Heart left ventricle (tissue), 16 donors: ENCODE measurements at regions not wholly inside any gene's neighbourhood (a gene's known extent, or its start where the extent isn't known, plus 50 kb on each side); places are given as distances from the start of the nearest gene placed in this dataset.

Experiments used
- ATAC-seq, 4 donors: fragments of 200-7000 bp; cut with Tn5 transposase; one replicate each; pipeline ENCODE4 v1.9.1; 2020 to 2022; ENCODE audit warnings: moderate library complexity in 4 of 4, mild to moderate bottlenecking in 3 of 4, moderate number of reproducible peaks in 1 of 4
- DNase-seq, 5 donors: peaks; one replicate each; pipeline ENCODE4 v3.0.0-alpha.2; 2020
- H3K27ac ChIP-seq, 12 donors: fragments of 200-600 bp; sonication (generic) in 4 of 12; one replicate each; pipeline versions ENCODE4 v1.5.0 to v1.8.0; 2016 to 2022; ENCODE audit warnings: mild to moderate bottlenecking in 2 of 12
- H3K27me3 ChIP-seq, 9 donors: fragments of 200-600 bp; sonication (generic) in 2 of 9; one replicate each; pipeline versions ENCODE4 v1.5.1 to v1.8.0; 2016 to 2022; ENCODE audit warnings: mild to moderate bottlenecking in 3 of 9
- H3K36me3 ChIP-seq, 9 donors: fragments of 200-600 bp; sonication (generic) in 2 of 9; one replicate each; pipeline versions ENCODE4 v1.5.0 to v1.8.0; 2018 to 2022; ENCODE audit warnings: mild to moderate bottlenecking in 2 of 9
- H3K4me1 ChIP-seq, 12 donors: fragments of 200-600 bp; sonication (generic) in 4 of 12; one replicate each; pipeline versions ENCODE4 v1.5.0 to v1.8.0; 2016 to 2022; ENCODE audit warnings: mild to moderate bottlenecking in 3 of 12
- H3K4me3 ChIP-seq, 12 donors: fragments of 200-600 bp; sonication (generic) in 4 of 12; one replicate each; pipeline versions ENCODE4 v1.5.0 to v1.8.0; 2017 to 2022; ENCODE audit warnings: mild to moderate bottlenecking in 9 of 12, moderate library complexity in 4 of 12
- H3K9me3 ChIP-seq, 12 donors: fragments of 200-600 bp; sonication (generic) in 4 of 12; one replicate each; pipeline versions ENCODE4 v1.5.0 to v1.8.0; 2016 to 2022; ENCODE audit warnings: mild to moderate bottlenecking in 1 of 12
- CTCF ChIP-seq, 12 donors: fragments of 200-600 bp; sonication (generic) in 4 of 12; IDR thresholded peaks; one replicate each; pipeline versions ENCODE4 v1.5.0 to v1.8.0; 2018 to 2022; ENCODE audit warnings: antibody characterized with exemption in 12 of 12, mild to moderate bottlenecking in 5 of 12
- POLR2A ChIP-seq, 2 donors: fragments of 450-650 bp; IDR thresholded peaks; one replicate each; pipeline ENCODE4 v1.6.1; 2017; ENCODE audit warnings: antibody characterized with exemption in 2 of 2, mild to moderate bottlenecking in 2 of 2, moderate library complexity in 2 of 2
- WGBS, 4 donors: extraction: QIAGEN DNeasy Blood & Tissue Kit in 2 of 4; methylation state at CpG; one replicate each; pipeline versions ENCODE4 v1.1.5 to v1.1.7; 2013 to 2018; 5-methylcytosine and 5-hydroxymethylcytosine counted together
- intact Hi-C, 10 donors: fragments of 100-400 bp; cut with DNase I; formaldehyde crosslinking; loops; one replicate each; pipeline versions ENCODE4 v1.11.1 to v1.14.2; 2022
- donor health status: ischemic (EF 13 %, LVEDD 7.1; RV severe dilation, severe dysfunction).
- donor health status: healthy with polysubstance abuse.
- donor health status: DM: no; HTN: yes; CAD: no.
- donor health status: DM: no; HTN: no; CAD: no.
- donor health status: ischemic (EF 25% LVEDD 6.9; RV normal size, moderate dysfunction).
- donor health status: ischemic (EF 25% LVEDD 5.7; RV mildly dilated, moderate dysfunction).
- donor health status: healthy.
- donor health status: DM: yes; HTN: yes; CAD: no.
- donor health status: ischemic (EF 35%, LVEDD 5.7; RV mildly dilated, moderate dysfunction).
- donor health status: nonischemic (EF 11% LVEDD 7.7; RV severe dilation, severe dysfunction).
- donor health status: DM: yes; HTN: yes; CAD: no.
- donor health status: PGD.
- donor health status: ischemic (EF 29% LVEDD 5.4; RV normal size, mild dysfunction).
- donor health status: nonischemic (EF 23%, LVEDD 6.1; RV moderate dilation, normal function).

GRCh38 chr6:112591329-112591728 lies 244.2 kb downstream of the RFPL4B start:
- no peak overlapping the region for H3K27ac ChIP-seq
- no peak for TF ChIP-seq CTCF (IDR thresholded peaks at IDR 0.05)
- no peak for TF ChIP-seq POLR2A (IDR thresholded peaks at IDR 0.05)
- DNase-seq: no peak
- no peak overlapping the region for H3K4me3 ChIP-seq
- H3K9me3 ChIP-seq: peaks cover 0 to 33% (median 4%) of the 10 kb centered on the region in 12 donors
- no peak for ATAC-seq
- intact Hi-C loops: no loop called here
- H3K27me3 ChIP-seq: no peaks in the 10 kb centered on the region
- H3K4me1 ChIP-seq: peaks cover 0 to 7% (median 0%) of the 10 kb centered on the region in 12 donors
- H3K36me3 ChIP-seq: no peaks in the 10 kb centered on the region

GRCh38 chr6:112592159-112592558 lies 245.0 kb downstream of the RFPL4B start:
- no peaks in the 10 kb centered on the region for H3K27me3 ChIP-seq
- peaks cover 0 to 32% (median 4%) of the 10 kb centered on the region in 12 donors for H3K9me3 ChIP-seq
- H3K27ac ChIP-seq: peak overlapping the region in 1 of 12 donors; percentile 15
- intact Hi-C loops: no loop called here
- peaks cover 0 to 7% (median 0%) of the 10 kb centered on the region in 12 donors for H3K4me1 ChIP-seq
- no peak overlapping the region for H3K4me3 ChIP-seq
- no peak for TF ChIP-seq CTCF (IDR thresholded peaks at IDR 0.05)
- TF ChIP-seq POLR2A (IDR thresholded peaks at IDR 0.05): no peak
- ATAC-seq: no peak
- H3K36me3 ChIP-seq: no peaks in the 10 kb centered on the region
- no peak for DNase-seq

GRCh38 chr6:112594886-112595594 lies 247.9 kb downstream of the RFPL4B start:
- intact Hi-C loops: no loop called here
- no peak overlapping the region for H3K4me3 ChIP-seq
- no peaks in the 10 kb centered on the region for H3K27me3 ChIP-seq
- TF ChIP-seq POLR2A (IDR thresholded peaks at IDR 0.05): no peak
- no peak overlapping the region for H3K27ac ChIP-seq
- no peak for DNase-seq
- WGBS, 4 donors: 63 to 77% (median 74%) methylated on average over 2 of the region's 2 CpGs
- H3K4me1 ChIP-seq: peaks cover 0 to 7% (median 0%) of the 10 kb centered on the region in 12 donors
- peaks cover 0 to 21% (median 4%) of the 10 kb centered on the region in 12 donors for H3K9me3 ChIP-seq
- no peak for ATAC-seq
- no peaks in the 10 kb centered on the region for H3K36me3 ChIP-seq

GRCh38 chr6:112595841-112596240 lies 248.7 kb downstream of the RFPL4B start:
- Histone ChIP-seq H3K27ac (no peak overlapping the region), H3K27me3 (no peaks in the 10 kb centered on the region), H3K36me3 (no peaks in the 10 kb centered on the region), H3K4me3 (no peak overlapping the region), H3K9me3 (peaks cover 0 to 21% (median 4%) of the 10 kb centered on the region in 12 donors), H3K4me1 (peaks cover 0 to 7% (median 0%) of the 10 kb centered on the region in 12 donors)
- ATAC-seq (no peak), DNase-seq (no peak)
- TF ChIP-seq POLR2A (IDR thresholded peaks at IDR 0.05): no peak
- intact Hi-C loops: no loop called here
- WGBS, 4 donors: 88 to 92% (median 89%) methylated on average over 2 of the region's 2 CpGs

- no peak overlapping the region for H3K4me3 ChIP-seq
- TF ChIP-seq POLR2A (IDR thresholded peaks at IDR 0.05) (no peak), CTCF (IDR thresholded peaks at IDR 0.05) (no peak)
- no peak for DNase-seq
- H3K36me3 ChIP-seq: no peaks in the 10 kb centered on the region
- no peak overlapping the region for H3K27ac ChIP-seq
- intact Hi-C loops: no loop called here
- peaks cover 0 to 21% (median 4%) of the 10 kb centered on the region in 12 donors for H3K9me3 ChIP-seq
- H3K27me3 ChIP-seq: no peaks in the 10 kb centered on the region
- H3K4me1 ChIP-seq: no peaks in the 10 kb centered on the region
- WGBS, 4 donors: 93 to 96% (median 94%) methylated on average over 1 of the region's 1 CpG
- ATAC-seq: no peak
Measured at GRCh38 chr6:112597176-112597575, 250.0 kb downstream of the RFPL4B start.
